ENCODE measurements at regions not wholly inside any gene's neighbourhood (a gene's known extent, or its start where the extent isn't known, plus 50 kb on each side); places are given as distances from the start of the nearest gene placed in this dataset.

- Mint-ChIP-seq H3K36me3 (ENCODE audit: insufficient read depth in 1 of 3, low read depth in 3 of 3) (no peaks in the 10 kb centered on the region), H3K4me1 (no peaks in the 10 kb centered on the region), H3K4me3 (no peak overlapping the region), H3K27ac (no peak overlapping the region), H3K9me3 (no peaks in the 10 kb centered on the region), H3K27me3 (ENCODE audit: low read depth) (no peaks in the 10 kb centered on the region)
- no peak overlapping the region for H3K9ac ChIP-seq (ENCODE audit: extremely low read depth, insufficient read length, low read length)
- no peak overlapping the region for H2BK20ac ChIP-seq (ENCODE audit: low read depth, low read length, poor library complexity, severe bottlenecking)
- no peak overlapping the region for H3K56ac ChIP-seq (ENCODE audit: insufficient read length, low read depth, low read length)
- H3K9me3 ChIP-seq (ENCODE audit: control insufficient read depth, low read depth, low read length), result no peaks in the 10 kb centered on the region
- H3K23ac ChIP-seq (ENCODE audit: insufficient read length, low read depth, low read length), result no peak overlapping the region
- no peaks in the 10 kb centered on the region for H3K23me2 ChIP-seq (ENCODE audit: insufficient read length, low read depth, low read length, poor library complexity, severe bottlenecking)
- H3K79me1 ChIP-seq (ENCODE audit: insufficient read depth, low read depth, low read length, poor library complexity, severe bottlenecking), result no peaks in the 10 kb centered on the region
- WGBS (ENCODE audit: extremely low coverage, insufficient read length, low lambda C conversion rate), result no CpG with 5 or more reads among the region's 3 CpGs
- no peak overlapping the region for H2BK15ac ChIP-seq (ENCODE audit: low read depth, low read length)
- DNase-seq, result no peak
- TF ChIP-seq, protein P1, sequence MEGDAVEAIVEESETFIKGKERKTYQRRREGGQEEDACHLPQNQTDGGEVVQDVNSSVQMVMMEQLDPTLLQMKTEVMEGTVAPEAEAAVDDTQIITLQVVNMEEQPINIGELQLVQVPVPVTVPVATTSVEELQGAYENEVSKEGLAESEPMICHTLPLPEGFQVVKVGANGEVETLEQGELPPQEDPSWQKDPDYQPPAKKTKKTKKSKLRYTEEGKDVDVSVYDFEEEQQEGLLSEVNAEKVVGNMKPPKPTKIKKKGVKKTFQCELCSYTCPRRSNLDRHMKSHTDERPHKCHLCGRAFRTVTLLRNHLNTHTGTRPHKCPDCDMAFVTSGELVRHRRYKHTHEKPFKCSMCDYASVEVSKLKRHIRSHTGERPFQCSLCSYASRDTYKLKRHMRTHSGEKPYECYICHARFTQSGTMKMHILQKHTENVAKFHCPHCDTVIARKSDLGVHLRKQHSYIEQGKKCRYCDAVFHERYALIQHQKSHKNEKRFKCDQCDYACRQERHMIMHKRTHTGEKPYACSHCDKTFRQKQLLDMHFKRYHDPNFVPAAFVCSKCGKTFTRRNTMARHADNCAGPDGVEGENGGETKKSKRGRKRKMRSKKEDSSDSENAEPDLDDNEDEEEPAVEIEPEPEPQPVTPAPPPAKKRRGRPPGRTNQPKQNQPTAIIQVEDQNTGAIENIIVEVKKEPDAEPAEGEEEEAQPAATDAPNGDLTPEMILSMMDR (conservative IDR thresholded peaks at IDR 0.05), result no peak
- H2BK12ac ChIP-seq (ENCODE audit: insufficient read length, low read depth, low read length), result no peak overlapping the region
- H2AK5ac ChIP-seq (ENCODE audit: insufficient read length, low read length), result no peak overlapping the region
- H3K4me1 ChIP-seq (ENCODE audit: insufficient read depth, low read length), result no peaks in the 10 kb centered on the region
- H3K14ac ChIP-seq (ENCODE audit: insufficient read depth, low read length), result no peak overlapping the region
- no peak overlapping the region for H2BK5ac ChIP-seq (ENCODE audit: insufficient read length, low read length)
- no peak overlapping the region for H4K8ac ChIP-seq (replicated peaks; ENCODE audit: insufficient read length, low read depth, low read length)
- H3T11ph ChIP-seq (ENCODE audit: low read length), result no peak overlapping the region
- no peak overlapping the region for H4K91ac ChIP-seq (ENCODE audit: insufficient read length, low read depth, low read length)
- no peaks in the 10 kb centered on the region for H3K27me3 ChIP-seq (ENCODE audit: insufficient read depth, low read length)
- no peak overlapping the region for H3K4ac ChIP-seq (ENCODE audit: low read depth, low read length)
- no peaks in the 10 kb centered on the region for H4K20me1 ChIP-seq (ENCODE audit: control insufficient read depth, insufficient read depth, insufficient read length)
- no peak overlapping the region for H3K18ac ChIP-seq (ENCODE audit: insufficient read length, low read depth, low read length)
- H3K4me2 ChIP-seq (ENCODE audit: insufficient read depth, insufficient read length, low read length), result no peak overlapping the region
- H2BK120ac ChIP-seq (ENCODE audit: low read depth, low read length, poor library complexity, severe bottlenecking), result no peak overlapping the region
- no peak overlapping the region for H3K27ac ChIP-seq (ENCODE audit: insufficient read length, low read depth, low read length)
- H3K79me2 ChIP-seq (ENCODE audit: insufficient read depth, low read length), result no peaks in the 10 kb centered on the region
- H2AFZ ChIP-seq (ENCODE audit: low read length), result no peak overlapping the region
- no peak overlapping the region for H4K5ac ChIP-seq (ENCODE audit: insufficient read length, low read depth, low read length)
Observed at GRCh38 chr17:12553625-12554024, 112.1 kb upstream of the MYOCD start.

All from H9 (cell line).